ENCODE measurements at regions not wholly inside any gene's neighbourhood (a gene's known extent, or its start where the extent isn't known, plus 50 kb on each side); places are given as distances from the start of the nearest gene placed in this dataset.

GRCh38 chr14:25953532-25954139 is 644.2 kb downstream of the NOVA1 start:
- peak; percentile 59 for DNase-seq

GRCh38 chr14:25945746-25946145 is 652.1 kb downstream of the NOVA1 start:
- DNase-seq = peak; percentile 2

GRCh38 chr14:25944020-25944419 is 653.8 kb downstream of the NOVA1 start:
- DNase-seq = no peak

- DNase-seq = no peak
Measured at GRCh38 chr14:25943329-25943728, 654.5 kb downstream of the NOVA1 start.

- DNase-seq = no peak
Measured at GRCh38 chr14:25942090-25942489, 655.7 kb downstream of the NOVA1 start.

- peak; percentile 21 for DNase-seq
Measured at GRCh38 chr14:25933731-25934130, 664.1 kb downstream of the NOVA1 start.

GRCh38 chr14:25929881-25930615 is 667.8 kb downstream of the NOVA1 start:
- DNase-seq = no peak

GRCh38 chr14:25911831-25912230 is 686.0 kb downstream of the NOVA1 start:
- DNase-seq = no peak

- no peak for DNase-seq
Measured at GRCh38 chr14:25909045-25909747, 688.6 kb downstream of the NOVA1 start.

GRCh38 chr14:25908277-25909044 is 689.4 kb downstream of the NOVA1 start:
- no peak for DNase-seq

- DNase-seq = peak; percentile 14
Measured at GRCh38 chr14:25904446-25904845, 693.4 kb downstream of the NOVA1 start.

- DNase-seq = no peak
Measured at GRCh38 chr14:25899197-25899596, 698.6 kb downstream of the NOVA1 start.

- DNase-seq = no peak
Measured at GRCh38 chr14:25896777-25897176, 701.1 kb downstream of the NOVA1 start.

GRCh38 chr14:25895740-25896139 is 702.1 kb downstream of the NOVA1 start:
- DNase-seq = no peak

- no peak for DNase-seq
Measured at GRCh38 chr14:25887251-25887878, 710.5 kb downstream of the NOVA1 start.

- DNase-seq = no peak
Measured at GRCh38 chr14:25884657-25885056, 713.2 kb downstream of the NOVA1 start.

- DNase-seq = no peak
Measured at GRCh38 chr14:25882899-25883298, 714.9 kb downstream of the NOVA1 start.

- no peak for DNase-seq
Measured at GRCh38 chr14:25875475-25875874, 722.4 kb downstream of the NOVA1 start.

- no peak for DNase-seq
Measured at GRCh38 chr14:25869854-25870253, 728.0 kb downstream of the NOVA1 start.

- DNase-seq = no peak
Measured at GRCh38 chr14:25868521-25869314, 729.1 kb downstream of the NOVA1 start.

- no peak for DNase-seq
Measured at GRCh38 chr14:25861406-25861805, 736.4 kb downstream of the NOVA1 start.
